ENCODE measurements at regions not wholly inside any gene's neighbourhood (a gene's known extent, or its start where the extent isn't known, plus 50 kb on each side); places are given as distances from the start of the nearest gene placed in this dataset. TPM values are rescaled to one million over a fixed set of nuclear protein-coding genes. Genes with fewer than 3 reads are reported as not detected.
"Not testable (repeated sequence)": the region's sequence is repeated elsewhere in the genome, so short reads cannot be mapped to it uniquely, and the experiment has no call there.

DNA sequence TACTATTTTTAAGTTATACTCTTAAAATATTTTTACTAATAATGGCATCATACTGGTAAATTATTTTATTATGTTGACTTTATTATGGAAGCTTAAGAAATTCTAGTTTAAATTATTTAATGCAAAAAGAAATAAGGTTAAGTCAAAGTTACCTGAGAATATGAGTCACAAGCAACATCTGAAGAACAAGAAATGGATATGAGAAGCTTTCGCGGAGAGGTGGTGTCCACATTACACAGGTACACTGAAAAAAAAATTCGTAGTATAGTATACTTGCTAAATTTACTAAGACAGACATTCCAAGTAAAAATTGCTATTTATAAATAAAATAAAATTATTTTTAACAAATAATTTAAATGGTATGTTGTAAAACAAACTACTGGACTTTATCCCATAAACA is 143.8 kb downstream of the AVL9 start:
- Mint-ChIP-seq H3K36me3 (ENCODE audit: unreplicated experiment) (peaks cover 9% of the 10 kb centered on the region), H3K4me1 (ENCODE audit: low read depth, unreplicated experiment) (no peaks in the 10 kb centered on the region), H3K27me3 (ENCODE audit: unreplicated experiment) (no peaks in the 10 kb centered on the region), H3K27ac (ENCODE audit: unreplicated experiment) (no peak overlapping the region), H3K4me3 (ENCODE audit: unreplicated experiment) (no peak overlapping the region), H3K9me3 (ENCODE audit: unreplicated experiment) (no peaks in the 10 kb centered on the region)
- DNase-seq: no peak
- no peak for TF ChIP-seq CTCF (IDR thresholded peaks at IDR 0.05; ENCODE audit: partially characterized antibody, unreplicated experiment)

DNA sequence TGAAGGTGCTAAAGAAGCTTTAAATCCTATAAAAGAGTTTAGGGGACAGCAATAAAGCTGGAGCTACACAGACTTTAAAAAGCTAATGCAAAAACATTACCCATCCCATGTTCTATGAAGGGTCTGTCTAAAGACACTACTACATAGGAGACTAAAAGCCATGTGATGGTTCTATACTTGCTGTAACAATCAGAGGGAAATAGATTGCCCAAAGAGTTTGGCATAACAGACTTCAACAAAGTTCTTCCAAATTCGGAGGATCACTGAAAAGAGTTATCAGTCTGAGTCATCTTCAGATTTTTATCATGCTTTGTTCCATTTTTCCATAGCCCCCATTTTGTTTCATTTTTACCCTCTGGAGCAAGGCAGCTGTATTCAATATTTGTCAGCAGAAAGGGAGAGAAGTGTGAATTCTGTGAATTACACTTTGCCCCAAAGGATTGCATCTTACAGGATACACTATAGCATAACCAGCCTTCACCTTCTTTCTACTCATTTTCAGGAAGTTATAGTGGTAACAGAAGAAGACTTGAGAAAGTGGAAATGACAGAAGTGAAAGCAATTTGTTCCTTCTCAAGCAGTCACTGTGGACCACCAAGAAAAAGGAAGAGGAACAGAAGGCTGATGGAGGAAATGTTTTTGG is 143.3 kb downstream of the AVL9 start:
- H3K27me3 Mint-ChIP-seq (ENCODE audit: unreplicated experiment); H3K9me3 Mint-ChIP-seq (ENCODE audit: unreplicated experiment); H3K4me1 Mint-ChIP-seq (ENCODE audit: low read depth, unreplicated experiment); H3K4me3 Mint-ChIP-seq (ENCODE audit: unreplicated experiment); H3K27ac Mint-ChIP-seq (ENCODE audit: unreplicated experiment); H3K36me3 Mint-ChIP-seq (ENCODE audit: unreplicated experiment); DNase-seq: not testable (repeated sequence)

Small RNA genes in the stretch of these regions (microRNA-seq; reads per million reads assigned to microRNA genes)
- gene MIR550A2 (ENCODE audit: unreplicated experiment) (not detected), gene MIR550B2 (ENCODE audit: unreplicated experiment) (not detected)

Measured in glutamatergic neuron (in vitro differentiated cells).